Gastroesophageal sphincter (tissue), 4 donors: ENCODE measurements at regions not wholly inside any gene's neighbourhood (a gene's known extent, or its start where the extent isn't known, plus 50 kb on each side); places are given as distances from the start of the nearest gene placed in this dataset.
A peak's percentile ranks its signal among the peaks of the same experiment; 100 is the strongest.

Experiments used
- ATAC-seq: fragments of 150-250 bp; one replicate; pipeline ENCODE4 v1.9.1; 2016; ENCODE audit warnings: mild to moderate bottlenecking, moderate library complexity
- H3K27ac ChIP-seq, 4 donors: fragments of 200-600 bp; sonication (generic) in 3 of 4; 1 replicate in 3 of 4; 2 replicates in 1 of 4; pipeline ENCODE4 v1.5.1; 2016 to 2019
- H3K27me3 ChIP-seq: fragments of 200-600 bp; sonication (generic); one replicate; pipeline ENCODE4 v1.5.1; 2019
- H3K36me3 ChIP-seq, 2 donors: fragments of 200-600 bp; sonication (generic); one replicate each; pipeline ENCODE4 v1.5.1; 2019; ENCODE audit warnings: control low read depth in 1 of 2
- H3K4me1 ChIP-seq, 3 donors: fragments of 200-600 bp; sonication (generic); 1 replicate in 2 of 3; 2 replicates in 1 of 3; pipeline ENCODE4 v1.5.1; 2016 to 2019; ENCODE audit warnings: control low read depth in 2 of 3
- H3K4me3 ChIP-seq, 2 donors: fragments of 200-600 bp; sonication (generic); one replicate each; pipeline ENCODE4 v1.5.1; 2019; ENCODE audit warnings: mild to moderate bottlenecking in 1 of 2, moderate library complexity in 1 of 2
- H3K9me3 ChIP-seq, 3 donors: fragments of 200-600 bp; sonication (generic); one replicate each; pipeline ENCODE4 v1.5.1; 2017 to 2019; ENCODE audit warnings: control low read depth in 2 of 3
- CTCF ChIP-seq, 4 experiments: fragments of 200-600 bp in 2 of 4; fragments of 450-650 bp in 2 of 4; sonication (generic) in 1 of 4; IDR thresholded peaks; one replicate each; pipeline ENCODE4 v1.5.1; 2017 to 2019; ENCODE audit warnings: antibody characterized with exemption in 4 of 4, mild to moderate bottlenecking in 2 of 4, moderate library complexity in 2 of 4
- EP300 ChIP-seq: sonication (generic); formaldehyde crosslinking; IDR thresholded peaks from one replicate; pipeline ENCODE4 v1.6.1; 2017; ENCODE audit warnings: antibody characterized with exemption, mild to moderate bottlenecking
- POLR2A ChIP-seq, 2 donors: fragments of 450-650 bp; IDR thresholded peaks; one replicate each; pipeline ENCODE4 v1.6.1; 2017; ENCODE audit warnings: antibody characterized with exemption in 2 of 2, mild to moderate bottlenecking in 2 of 2, moderate library complexity in 1 of 2
- POLR2AphosphoS5 ChIP-seq: sonication (generic); formaldehyde crosslinking; IDR thresholded peaks from one replicate; pipeline ENCODE4 v1.6.1; 2017; ENCODE audit warnings: antibody characterized with exemption
- WGBS, 2 donors: methylation state at CpG; one replicate each; pipeline ENCODE4 v1.1.5; 2018; ENCODE audit warnings: low coverage in 1 of 2; 5-methylcytosine and 5-hydroxymethylcytosine counted together

- no peak overlapping the region for H3K4me3 ChIP-seq
- H3K4me1 ChIP-seq = no peaks in the 10 kb centered on the region
- H3K27ac ChIP-seq = no peak overlapping the region
- TF ChIP-seq POLR2AphosphoS5 = no peak
- no peak for TF ChIP-seq EP300
- no peak for TF ChIP-seq POLR2A (IDR thresholded peaks at IDR 0.05)
- no peak for TF ChIP-seq CTCF (IDR thresholded peaks at IDR 0.05)
- no peaks in the 10 kb centered on the region for H3K27me3 ChIP-seq
- H3K9me3 ChIP-seq = no peaks in the 10 kb centered on the region
- no peak for ATAC-seq
- H3K36me3 ChIP-seq = no peaks in the 10 kb centered on the region
Measured at GRCh38 chr6:53974941-53975340, 136.3 kb upstream of the MLIP start.

DNA sequence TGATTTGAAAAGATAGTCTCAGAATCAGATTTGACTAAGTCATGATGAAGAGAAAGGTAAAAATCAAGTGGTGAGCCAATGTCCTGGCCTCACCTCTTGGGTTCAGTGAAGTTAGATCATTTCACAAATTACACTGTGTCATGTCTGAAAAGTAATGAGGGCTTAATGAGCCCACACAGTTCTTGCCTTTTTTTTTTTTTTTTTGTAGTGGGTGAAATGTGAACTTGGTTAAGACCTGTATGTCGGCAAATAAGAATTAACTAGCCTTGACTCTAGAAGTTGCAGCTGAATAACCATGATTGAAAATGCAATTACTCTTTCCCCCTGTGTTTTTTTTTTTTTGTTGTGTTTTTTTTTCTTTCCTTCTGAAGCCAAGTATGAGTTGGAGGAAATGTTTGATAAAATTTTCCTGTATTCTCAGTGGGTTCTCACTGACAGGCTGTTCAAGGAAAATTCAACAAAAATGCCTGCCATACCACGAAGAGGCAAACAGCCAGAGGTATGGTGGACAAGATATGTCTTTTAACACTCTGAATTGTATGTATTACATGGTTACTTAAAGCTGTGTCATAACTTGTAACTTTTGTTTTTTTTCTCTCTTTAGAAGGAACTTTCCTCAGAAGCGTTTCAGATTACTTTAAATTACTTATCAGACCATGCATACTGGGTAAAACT, 135.2 kb upstream of the MLIP start:
- Histone ChIP-seq H3K4me1 (no peaks in the 10 kb centered on the region), H3K27me3 (no peaks in the 10 kb centered on the region), H3K27ac (no peak overlapping the region), H3K4me3 (no peak overlapping the region), H3K9me3 (no peaks in the 10 kb centered on the region), H3K36me3 (no peaks in the 10 kb centered on the region)
- TF ChIP-seq EP300 = no peak
- TF ChIP-seq CTCF (IDR thresholded peaks at IDR 0.05) = no peak
- no peak for TF ChIP-seq POLR2AphosphoS5
- no peak for TF ChIP-seq POLR2A (IDR thresholded peaks at IDR 0.05)
- 58 to 82% methylated on average over 3 of the region's 3 CpGs for WGBS, 2 donors
- ATAC-seq = no peak

DNA sequence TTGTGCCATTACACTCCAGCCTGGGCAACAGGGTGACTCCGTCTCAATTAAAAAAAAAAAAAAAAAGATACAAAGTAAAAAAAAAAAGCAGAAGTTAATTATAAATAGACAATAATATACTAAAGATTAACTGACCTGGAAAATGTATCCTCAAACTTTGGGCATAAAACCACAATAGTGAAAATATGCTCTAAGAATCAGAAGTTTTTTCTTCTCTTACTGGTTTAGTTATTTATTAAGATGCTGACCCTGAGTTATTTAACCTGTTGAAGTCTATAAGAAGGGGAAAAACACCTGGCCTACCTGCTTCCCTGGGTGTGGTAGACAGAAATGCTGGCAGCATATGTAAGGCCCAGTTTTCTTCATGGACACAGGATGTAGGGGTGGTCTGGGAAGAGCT, 133.7 kb upstream of the MLIP start:
- Histone ChIP-seq H3K4me1 (no peaks in the 10 kb centered on the region), H3K27ac (no peak overlapping the region), H3K36me3 (no peaks in the 10 kb centered on the region), H3K27me3 (no peaks in the 10 kb centered on the region), H3K4me3 (no peak overlapping the region), H3K9me3 (no peaks in the 10 kb centered on the region)
- TF ChIP-seq POLR2AphosphoS5 (no peak), CTCF (IDR thresholded peaks at IDR 0.05) (no peak), POLR2A (IDR thresholded peaks at IDR 0.05) (no peak), EP300 (no peak)
- WGBS, 2 donors = 75% methylated on average over 1 of the region's 1 CpG; no CpG with 5 or more reads in 1 of the 2 donors
- no peak for ATAC-seq

DNA sequence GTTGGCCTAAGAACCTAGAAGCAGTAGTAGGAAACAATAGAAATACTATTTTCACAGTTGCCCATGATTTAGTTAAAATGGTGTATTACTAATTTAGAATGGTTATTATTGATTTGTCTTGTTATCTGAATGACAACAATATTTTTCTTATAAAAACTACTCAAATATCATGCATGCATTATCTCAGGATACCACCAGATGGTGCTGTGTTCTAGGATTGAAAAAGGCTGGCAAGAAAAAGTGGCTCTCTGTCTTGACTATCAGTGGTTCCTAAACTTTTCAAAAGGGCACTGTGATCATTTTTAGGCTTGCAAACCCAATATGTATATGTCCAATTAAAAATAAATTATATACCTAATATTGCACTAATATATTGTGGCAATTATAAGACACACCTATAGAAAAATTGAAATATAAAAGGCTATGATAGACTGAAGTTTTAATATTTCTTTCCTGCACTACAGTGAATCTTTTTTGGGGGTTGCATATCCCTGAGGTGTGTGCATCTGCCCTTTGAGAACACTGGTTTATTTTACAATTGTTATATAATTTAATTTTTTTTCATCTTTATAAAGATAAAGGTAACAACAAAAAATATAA, 131.7 kb upstream of the MLIP start:
- no peak overlapping the region for H3K4me3 ChIP-seq
- no peaks in the 10 kb centered on the region for H3K4me1 ChIP-seq
- no peak overlapping the region for H3K27ac ChIP-seq
- ATAC-seq = no peak
- H3K36me3 ChIP-seq = no peaks in the 10 kb centered on the region
- TF ChIP-seq EP300 (no peak), CTCF (IDR thresholded peaks at IDR 0.05) (peak; percentile 66 to 85 (median 80)), POLR2AphosphoS5 (no peak)
- no peaks in the 10 kb centered on the region for H3K27me3 ChIP-seq
- H3K9me3 ChIP-seq = no peaks in the 10 kb centered on the region

GRCh38 chr6:53982366-53983050, 128.7 kb upstream of the MLIP start:
- ATAC-seq = no peak
- TF ChIP-seq POLR2A (IDR thresholded peaks at IDR 0.05) (no peak), POLR2AphosphoS5 (no peak), EP300 (no peak), CTCF (IDR thresholded peaks at IDR 0.05) (no peak)
- Histone ChIP-seq H3K27me3 (no peaks in the 10 kb centered on the region), H3K4me3 (no peak overlapping the region), H3K9me3 (no peaks in the 10 kb centered on the region), H3K4me1 (peaks cover 0 to 15% (median 6%) of the 10 kb centered on the region in 3 donors), H3K36me3 (no peaks in the 10 kb centered on the region), H3K27ac (no peak overlapping the region)
- 76 to 86% methylated on average over 3 to 4 of the region's 4 CpGs for WGBS, 2 donors
